Fibroblast of lung (primary cell): ENCODE measurements at regions not wholly inside any gene's neighbourhood (a gene's known extent, or its start where the extent isn't known, plus 50 kb on each side); places are given as distances from the start of the nearest gene placed in this dataset.

Experiments used
- DNase-seq, 2 donors: peaks; one replicate each; pipeline versions ENCODE4 v3.0.0 to v3.0.0-alpha.2; 2010; ENCODE audit warnings: low read depth in 2 of 2
- H2AFZ ChIP-seq: 2 replicates; pipeline ENCODE4 v1.5.1; 2012; ENCODE audit warnings: low read length, control low read depth, inconsistent platforms
- H3K27ac ChIP-seq: 2 replicates; pipeline ENCODE4 v1.5.1; 2011; ENCODE audit warnings: low read length, control low read depth; ENCODE audit not compliant: insufficient read depth
- H3K27me3 ChIP-seq: 2 replicates; pipeline ENCODE4 v1.5.1; 2011; ENCODE audit warnings: mild to moderate bottlenecking, low read length; ENCODE audit not compliant: control insufficient read depth, insufficient read depth
- H3K36me3 ChIP-seq: 2 replicates; pipeline ENCODE4 v1.5.1; 2011; ENCODE audit warnings: low read length; ENCODE audit not compliant: control insufficient read depth, insufficient read depth
- H3K4me1 ChIP-seq: 2 replicates; pipeline ENCODE4 v1.5.1; 2011; ENCODE audit warnings: low read length; ENCODE audit not compliant: control insufficient read depth, insufficient read depth; ENCODE audit errors: extremely low read depth
- H3K4me2 ChIP-seq: 2 replicates; pipeline ENCODE4 v1.5.1; 2011; ENCODE audit warnings: low read length, control low read depth; ENCODE audit not compliant: insufficient read depth; ENCODE audit errors: extremely low read depth
- H3K4me3 ChIP-seq, 4 experiments: fragments of 200-600 bp in 1 of 4; sonication (generic) in 1 of 4; replicated peaks in 1 of 4; 2 replicates each; pipeline ENCODE4 v1.5.1; 2011 to 2016; ENCODE audit warnings: low read length in 4 of 4, low read depth in 3 of 4, mild to moderate bottlenecking in 3 of 4, control low read depth in 2 of 4, inconsistent platforms in 1 of 4, mixed read lengths in 1 of 4; ENCODE audit not compliant: insufficient read depth in 1 of 4; ENCODE audit errors: control extremely low read depth in 1 of 4
- H3K79me2 ChIP-seq: 2 replicates; pipeline ENCODE4 v1.5.1; 2012; ENCODE audit warnings: mild to moderate bottlenecking, low read length, inconsistent platforms; ENCODE audit not compliant: control insufficient read depth, insufficient read depth
- H3K9ac ChIP-seq: 2 replicates; pipeline ENCODE4 v1.5.1; 2011; ENCODE audit warnings: mild to moderate bottlenecking, low read length, control low read depth; ENCODE audit not compliant: insufficient read depth
- H3K9me3 ChIP-seq: 2 replicates; pipeline ENCODE4 v1.5.1; 2012; ENCODE audit warnings: low read depth, low read length; ENCODE audit not compliant: control insufficient read depth, insufficient read depth
- H4K20me1 ChIP-seq: 2 replicates; pipeline ENCODE4 v1.5.1; 2011; ENCODE audit warnings: low read length; ENCODE audit not compliant: control insufficient read depth, insufficient read depth; ENCODE audit errors: extremely low read depth
- CTCF ChIP-seq, 2 donors: IDR thresholded peaks in 1 of 2; conservative IDR thresholded peaks in 1 of 2; 1 replicate in 1 of 2; 2 replicates in 1 of 2; pipeline ENCODE4 v1.5.1; 2011 to 2012; ENCODE audit warnings: low read length in 2 of 2, control low read depth in 1 of 2, inconsistent platforms in 1 of 2, low read depth in 1 of 2, mild to moderate bottlenecking in 1 of 2
- EZH2 ChIP-seq: IDR thresholded peaks from 2 replicates; pipeline ENCODE4 v1.5.1; 2012; ENCODE audit warnings: low read length, control low read depth, mild to moderate bottlenecking; ENCODE audit errors: missing control alignments

- no peak for TF ChIP-seq CTCF (conservative IDR thresholded peaks at IDR 0.05 in 1 of 2, IDR thresholded peaks at IDR 0.05 in 1 of 2; ENCODE audit: low read depth in 1 of 2, low read length in 2 of 2)
- no peak for TF ChIP-seq EZH2
These were observed 139.2 kb downstream of the SLC4A3 start for GRCh38 chr2:219766658-219767057.

GRCh38 chr2:219769090-219769910 lies 141.9 kb downstream of the SLC4A3 start:
- H4K20me1 ChIP-seq = no peaks in the 10 kb centered on the region

More at GRCh38 chr2:219766658-219767057, 139.2 kb downstream of the SLC4A3 start:
- H3K27me3 ChIP-seq = no peaks in the 10 kb centered on the region
- H3K36me3 ChIP-seq = no peaks in the 10 kb centered on the region
- H3K4me3 ChIP-seq = no peak overlapping the region
- H3K4me1 ChIP-seq = no peaks in the 10 kb centered on the region
- H2AFZ ChIP-seq = no peak overlapping the region
- no peaks in the 10 kb centered on the region for H4K20me1 ChIP-seq
- H3K4me2 ChIP-seq = no peak overlapping the region
- no peak overlapping the region for H3K27ac ChIP-seq
- no peaks in the 10 kb centered on the region for H3K9me3 ChIP-seq
- no peak overlapping the region for H3K9ac ChIP-seq
- DNase-seq = no peak
- no peaks in the 10 kb centered on the region for H3K79me2 ChIP-seq

More at GRCh38 chr2:219769090-219769910, 141.9 kb downstream of the SLC4A3 start:
- Histone ChIP-seq H3K27me3 (no peaks in the 10 kb centered on the region), H3K4me1 (no peaks in the 10 kb centered on the region), H3K9ac (no peak overlapping the region), H3K27ac (no peak overlapping the region), H3K4me3 (no peak overlapping the region), H3K9me3 (no peaks in the 10 kb centered on the region), H3K79me2 (no peaks in the 10 kb centered on the region), H2AFZ (no peak overlapping the region), H3K4me2 (no peak overlapping the region), H3K36me3 (no peaks in the 10 kb centered on the region)
- DNase-seq = peak; percentile 42 to 59
- TF ChIP-seq EZH2 (no peak), CTCF (conservative IDR thresholded peaks at IDR 0.05 in 1 of 2, IDR thresholded peaks at IDR 0.05 in 1 of 2; ENCODE audit: low read depth in 1 of 2, low read length in 2 of 2) (no peak)
